ENCODE measurements at regions not wholly inside any gene's neighbourhood (a gene's known extent, or its start where the extent isn't known, plus 50 kb on each side); places are given as distances from the start of the nearest gene placed in this dataset.
"Not testable (repeated sequence)": the region's sequence is repeated elsewhere in the genome, so short reads cannot be mapped to it uniquely, and the experiment has no call there.

DNA sequence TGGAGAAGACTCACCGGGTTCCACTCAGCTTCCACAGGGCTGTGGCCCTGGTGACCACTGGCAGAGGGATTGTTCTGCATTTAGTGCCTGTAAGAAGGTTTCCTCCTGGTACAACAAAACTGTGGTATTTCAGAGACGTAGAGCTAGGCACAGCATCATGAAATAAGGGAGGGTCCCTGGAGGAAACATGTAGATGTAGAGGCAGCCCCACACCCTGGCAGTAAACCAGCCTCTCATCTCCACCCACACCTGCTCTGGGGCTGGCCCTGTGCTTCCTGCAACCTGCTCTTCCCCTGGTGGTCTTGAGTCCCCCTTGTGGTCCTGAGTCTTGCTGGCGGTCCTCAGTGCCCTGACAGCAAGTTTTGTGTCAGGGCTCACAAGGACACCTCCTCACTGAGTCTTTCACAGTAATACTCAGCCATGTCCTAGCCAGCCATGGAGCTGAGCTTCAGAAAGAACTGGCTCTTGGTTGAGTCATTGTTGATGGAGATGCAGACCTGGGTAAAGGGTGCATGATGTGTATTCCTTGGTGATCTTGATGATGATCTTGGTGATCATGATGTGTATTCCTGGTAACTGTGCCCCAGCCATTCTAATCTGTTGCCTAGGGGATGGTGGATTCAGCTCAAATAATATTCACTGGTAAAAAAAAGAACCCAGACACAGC is 121.8 kb downstream of the OR4M2 start:
- not testable (repeated sequence) for DNase-seq

DNA sequence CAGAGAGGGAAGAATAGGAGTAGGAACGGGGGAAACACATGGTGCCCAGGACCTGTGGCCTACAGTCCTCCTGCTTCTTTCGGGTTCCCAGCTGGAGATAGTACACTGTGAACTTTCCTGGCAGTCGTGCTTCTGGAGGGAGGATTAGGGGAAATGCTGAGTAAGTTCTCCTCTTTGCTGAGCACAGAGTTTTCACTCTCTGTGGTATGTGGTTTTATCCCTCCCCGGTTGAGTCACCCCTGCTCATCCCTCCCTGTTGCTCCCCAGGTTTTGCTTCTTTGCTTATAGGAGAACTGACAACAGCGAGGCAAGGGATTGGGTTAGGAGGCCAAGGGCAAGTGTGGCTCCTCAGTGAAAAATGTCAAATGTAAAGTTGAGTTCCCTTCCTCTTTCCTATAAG is 122.9 kb downstream of the OR4M2 start:
- DNase-seq: not testable (repeated sequence)

DNA sequence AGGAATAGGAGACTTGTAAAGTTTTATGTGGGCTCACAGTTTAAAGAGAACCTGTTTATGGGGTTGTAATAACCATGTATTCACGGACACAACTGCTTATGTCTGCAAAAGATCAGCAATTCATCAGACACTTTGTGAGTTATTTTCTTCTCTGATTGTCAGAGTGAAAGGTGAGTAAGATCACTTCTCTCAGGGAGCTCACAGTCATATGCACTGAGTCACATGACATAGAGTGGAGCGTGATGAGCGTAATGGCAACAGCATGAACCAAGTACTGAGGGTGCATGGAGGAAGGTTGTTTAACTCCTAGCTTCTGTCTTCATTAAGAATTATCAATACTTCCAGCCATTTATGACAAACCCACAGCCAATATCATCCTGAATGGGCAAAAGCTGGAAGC is 128.8 kb downstream of the OR4M2 start:
- not testable (repeated sequence) for DNase-seq

DNA sequence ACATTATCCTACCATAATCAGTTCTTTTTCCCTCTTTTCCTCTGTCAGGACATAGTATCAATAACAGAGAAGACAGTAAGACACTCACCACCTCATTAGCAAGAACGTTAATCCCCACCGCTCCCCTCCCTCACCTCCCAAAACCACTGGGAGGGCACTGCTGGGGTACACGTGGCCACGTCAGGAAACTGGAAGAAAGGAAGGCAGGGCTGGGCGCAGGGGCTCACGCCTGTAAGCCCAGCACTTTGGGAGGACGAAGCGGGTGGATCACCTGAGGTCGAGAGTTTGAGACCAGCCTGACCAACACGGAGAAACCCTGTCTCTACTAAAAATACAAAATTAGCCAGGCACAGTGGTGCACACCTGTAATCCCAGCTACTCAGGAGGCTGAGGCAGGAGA is 142.3 kb downstream of the OR4M2 start:
- DNase-seq: not testable (repeated sequence)

DNA sequence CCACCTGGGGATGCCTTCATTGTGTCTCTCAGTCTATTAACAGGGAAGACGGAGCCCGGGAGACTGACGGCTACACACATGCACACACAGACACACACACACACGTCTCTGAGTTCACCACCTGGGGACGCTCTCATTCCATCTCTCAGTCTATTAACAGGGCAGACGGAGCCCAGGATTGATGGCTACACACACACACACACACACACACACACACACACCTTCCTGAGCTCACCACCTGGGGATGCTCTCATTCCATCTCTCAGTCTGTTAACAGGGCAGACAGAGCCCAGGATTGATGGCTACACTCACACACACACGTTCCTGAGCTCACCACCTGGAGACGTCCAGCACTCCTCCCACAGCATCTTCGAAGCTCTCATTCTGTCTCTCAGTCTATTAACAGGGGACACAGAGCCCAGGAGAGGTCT is 143.9 kb downstream of the OR4M2 start:
- DNase-seq: peak in 1 of 5 experiments; percentile 73

DNA sequence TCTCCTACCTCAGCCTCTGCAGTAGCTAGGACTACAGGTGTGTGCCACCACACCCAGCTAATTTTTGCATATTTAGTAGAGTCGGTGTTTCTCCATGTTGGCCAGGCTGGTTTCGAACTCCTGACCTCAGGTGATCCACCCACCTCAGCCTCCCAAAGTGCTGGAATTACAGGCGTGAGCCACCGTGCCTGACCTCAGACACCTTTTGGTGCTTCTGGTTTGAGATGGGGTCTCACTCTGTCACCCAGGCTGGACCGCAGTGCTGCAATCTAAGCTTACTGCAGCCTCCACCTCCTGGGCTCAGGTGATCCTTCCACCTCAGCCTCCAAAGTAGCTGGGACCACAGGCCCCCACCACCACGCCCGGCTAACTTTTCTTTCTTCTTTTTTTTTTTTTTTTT is 144.6 kb downstream of the OR4M2 start:
- not testable (repeated sequence) for DNase-seq

DNA sequence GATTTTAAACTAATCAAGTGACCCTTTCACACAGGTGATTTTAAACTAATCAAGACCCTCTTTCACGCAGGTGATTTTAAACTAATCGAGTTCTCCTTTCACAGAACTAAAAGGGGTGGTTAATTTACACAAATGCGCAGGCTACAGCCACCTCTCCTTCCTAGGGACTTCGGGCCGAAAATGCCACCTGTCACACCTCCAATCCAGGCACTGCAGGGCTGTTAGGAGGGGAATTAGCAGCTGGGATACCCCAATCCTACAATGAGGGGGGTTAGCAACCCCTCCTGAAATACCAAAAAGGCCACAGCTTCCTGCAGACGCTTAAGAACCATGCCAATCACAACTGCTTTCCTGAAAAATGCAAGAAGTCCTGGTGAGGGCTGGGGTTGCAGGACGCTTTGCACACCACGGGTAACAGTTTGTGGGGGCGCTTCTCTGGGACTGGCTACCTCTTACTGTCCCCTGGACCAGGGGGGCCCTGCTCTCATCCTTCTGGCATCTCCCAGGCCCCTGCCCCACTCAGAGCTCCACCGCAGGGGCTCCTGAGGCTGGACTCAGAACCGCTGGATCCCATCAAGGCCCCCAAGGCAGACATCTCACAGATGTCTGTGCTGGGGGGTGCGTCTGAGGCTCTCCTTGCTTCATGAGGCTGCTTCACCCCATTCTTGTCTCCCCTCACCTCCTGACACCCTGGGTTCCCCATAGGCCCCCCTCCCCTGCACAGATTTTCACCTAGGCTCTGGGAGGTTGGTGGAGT is 145.9 kb downstream of the OR4M2 start:
- DNase-seq: no peak

DNA sequence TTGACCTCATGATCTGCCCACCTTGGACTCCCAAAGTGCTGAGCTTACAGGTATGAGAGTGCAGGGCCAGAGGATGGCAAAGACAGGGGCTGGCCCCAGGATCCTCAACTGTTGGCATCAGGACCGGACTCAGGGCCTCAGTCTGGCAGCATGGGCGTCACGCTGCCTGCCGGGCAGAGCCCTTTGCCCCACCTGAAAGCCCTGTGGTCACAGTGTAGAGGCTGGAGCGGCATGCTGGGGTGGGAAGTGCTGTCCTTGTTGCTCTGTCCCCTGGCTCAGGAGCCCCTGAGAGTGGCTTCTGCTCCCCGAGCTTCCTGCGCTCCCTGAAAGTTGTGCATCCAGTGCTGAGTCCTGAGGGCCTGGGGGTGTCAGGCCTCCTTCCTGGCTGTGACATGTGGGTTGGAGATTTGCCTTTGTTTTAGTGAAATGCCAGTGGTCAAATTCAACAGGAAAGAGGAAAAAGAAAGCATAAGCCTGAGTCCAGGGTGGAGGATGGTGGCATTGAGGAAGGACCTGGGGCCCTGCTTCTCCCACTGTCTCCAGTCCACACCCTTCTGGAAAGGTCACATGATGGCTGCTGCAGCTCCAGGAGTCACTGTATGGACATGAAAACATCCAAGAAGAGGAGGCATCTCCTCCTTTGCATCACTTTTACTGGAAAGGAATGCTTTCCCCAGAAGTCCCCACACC is 147.2 kb downstream of the OR4M2 start:
- DNase-seq: no peak

DNA sequence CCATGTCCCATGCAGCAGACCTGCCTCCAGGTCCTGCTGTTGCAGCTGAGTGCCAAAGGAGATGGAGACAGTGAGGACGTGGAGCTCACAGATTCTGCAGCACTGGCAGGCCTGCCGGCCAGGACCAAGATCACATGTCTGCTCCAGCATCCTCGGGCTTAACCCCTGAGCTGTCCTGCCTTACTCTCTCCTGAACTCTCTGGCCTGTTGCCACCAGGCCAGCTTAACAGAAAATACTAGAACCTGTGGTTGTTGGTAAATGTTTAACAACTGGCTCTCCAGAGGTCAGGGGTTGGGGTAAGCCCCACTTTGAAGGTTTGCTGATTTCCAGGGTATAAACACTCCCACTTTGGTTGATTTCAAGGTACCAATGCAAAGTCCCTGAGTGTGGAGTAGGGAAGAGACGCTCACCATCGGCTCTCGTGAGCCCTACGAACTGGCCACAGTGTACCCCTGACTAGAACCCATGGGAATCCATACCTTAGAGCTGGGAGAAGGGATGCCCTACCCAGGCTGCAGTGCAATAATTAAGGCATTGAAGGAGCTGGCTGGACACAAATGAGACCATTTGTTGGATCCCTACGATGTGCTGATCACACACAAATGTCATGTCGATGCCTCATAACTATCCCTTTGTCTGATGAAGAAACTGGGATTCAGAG is 147.9 kb downstream of the OR4M2 start:
- no peak for DNase-seq

DNA sequence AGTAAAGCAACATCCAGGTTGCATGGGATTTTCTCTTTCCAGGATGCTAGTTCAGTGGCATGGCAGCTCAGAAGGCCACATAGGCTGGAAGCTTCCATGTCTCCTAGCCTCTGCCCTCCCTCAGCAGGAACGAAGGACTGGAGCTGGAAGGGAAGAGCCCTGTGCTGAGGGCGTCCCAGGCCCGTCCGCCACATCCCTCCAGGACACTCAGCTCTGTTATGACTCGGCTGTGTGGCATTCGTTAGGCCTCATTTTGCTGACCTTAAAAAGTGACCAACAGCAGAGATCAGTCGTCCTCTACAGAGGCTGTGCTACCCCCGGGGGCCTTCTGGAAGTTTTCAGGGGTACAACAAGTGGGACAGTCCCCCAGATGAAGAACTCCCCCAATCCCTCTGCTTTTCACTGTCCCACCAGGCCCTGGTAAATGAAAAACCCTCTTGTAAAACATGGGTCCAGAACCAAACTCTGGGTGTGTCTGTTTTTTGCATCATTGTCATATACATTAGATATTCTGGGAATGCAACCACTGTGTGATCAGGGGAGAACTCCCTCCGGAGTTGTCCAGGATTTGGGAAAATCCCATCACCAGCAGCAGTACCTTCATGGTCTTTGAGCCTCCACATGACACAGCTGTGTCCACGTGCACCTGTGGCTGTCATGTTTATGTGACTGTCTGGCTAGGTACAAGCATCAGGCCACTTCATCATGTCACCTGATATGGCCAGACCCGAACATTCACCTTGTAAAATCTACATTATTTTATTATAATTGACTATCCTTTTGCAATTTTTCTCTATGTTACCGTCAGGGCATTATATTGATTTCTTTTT is 149.9 kb downstream of the OR4M2 start:
- no peak for DNase-seq

DNA sequence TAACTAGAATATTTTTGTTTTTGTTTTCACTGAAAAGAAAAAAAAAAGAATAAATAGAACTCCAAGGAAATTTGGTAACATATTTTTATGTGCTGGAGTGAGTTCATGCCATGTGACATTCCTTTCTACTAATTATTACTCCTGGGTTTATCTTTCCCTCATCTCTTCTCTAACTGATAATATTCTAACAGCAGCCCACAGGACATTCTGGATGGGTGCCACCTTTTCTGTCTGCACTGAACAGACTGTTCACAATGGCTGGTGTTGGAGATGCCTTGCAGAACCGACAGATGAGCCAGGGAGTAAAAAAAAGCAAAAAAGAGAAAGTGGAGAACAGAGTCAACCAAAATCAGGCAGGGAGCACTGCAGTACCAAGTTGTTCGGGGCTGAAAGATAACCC is 151.3 kb downstream of the OR4M2 start:
- DNase-seq: no peak

DNA sequence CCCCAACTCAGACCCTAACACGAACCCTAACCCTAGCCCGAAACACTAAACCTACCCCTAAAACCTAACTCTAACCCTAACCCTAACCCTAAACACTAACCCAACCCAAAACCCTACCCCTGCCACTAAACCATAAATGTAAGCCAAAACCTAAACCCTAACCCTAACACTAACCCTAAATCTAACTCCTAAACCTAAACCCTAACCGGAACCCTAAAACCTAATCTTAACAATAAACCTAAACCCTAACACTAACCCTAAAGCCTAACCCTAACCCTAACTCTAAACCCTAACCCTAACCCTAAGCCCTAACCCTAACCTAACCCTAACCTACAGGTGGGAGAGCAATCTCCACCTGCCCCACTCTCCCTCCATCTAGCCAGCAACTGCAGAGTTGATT is 152.3 kb downstream of the OR4M2 start:
- DNase-seq: no peak

DNA sequence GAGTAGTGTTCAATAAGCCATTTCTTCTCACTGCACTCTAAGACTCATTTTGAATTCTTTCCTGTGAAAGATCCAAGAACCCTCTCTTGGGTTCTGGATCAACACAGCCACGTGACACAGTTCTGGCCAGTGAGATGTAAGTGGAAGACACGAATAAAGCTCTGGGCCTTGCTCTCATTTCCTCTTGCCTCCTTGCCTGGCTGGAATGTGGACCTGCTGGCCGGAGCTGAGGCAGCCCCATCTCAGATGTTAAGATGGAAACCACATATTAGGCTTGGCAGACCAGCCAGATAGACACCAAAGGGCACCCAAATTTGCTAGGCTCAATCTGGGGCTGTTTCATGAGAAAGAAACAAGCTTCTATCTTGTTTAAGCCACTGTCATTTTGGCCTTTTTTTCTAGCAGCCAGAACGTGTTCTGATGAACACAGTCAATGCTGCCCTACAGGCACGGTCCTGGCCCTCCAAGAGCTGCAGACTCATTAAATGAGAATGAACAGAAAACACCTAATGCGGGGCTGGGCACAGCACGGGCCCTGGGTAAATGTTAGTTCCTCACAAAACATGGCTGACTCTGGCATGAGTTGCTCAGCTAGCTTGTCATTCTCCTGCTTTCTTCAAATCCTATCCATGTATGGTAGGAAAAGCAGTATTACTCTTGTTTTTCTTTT is 155.1 kb downstream of the OR4M2 start:
- not testable (repeated sequence) for DNase-seq

DNA sequence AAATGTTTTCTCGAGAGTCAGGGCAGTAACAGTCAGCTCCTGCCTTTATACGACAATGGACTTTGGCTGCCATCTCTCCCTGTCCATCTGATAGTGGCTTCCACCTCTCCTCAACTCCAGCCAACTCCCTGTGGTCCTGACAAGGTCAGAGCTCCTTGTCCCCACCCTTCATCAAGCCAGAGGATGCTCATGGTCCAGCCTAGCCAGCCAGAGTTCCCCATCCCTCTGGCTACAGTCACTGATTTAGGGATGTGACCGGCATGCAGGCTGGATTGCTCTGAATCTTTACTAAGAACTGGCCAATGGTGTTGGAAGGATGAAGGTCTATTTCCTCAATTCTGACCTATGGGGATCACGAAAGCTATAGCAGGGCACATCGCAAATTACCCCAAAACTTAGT is 156.1 kb downstream of the OR4M2 start:
- DNase-seq: no peak

DNA sequence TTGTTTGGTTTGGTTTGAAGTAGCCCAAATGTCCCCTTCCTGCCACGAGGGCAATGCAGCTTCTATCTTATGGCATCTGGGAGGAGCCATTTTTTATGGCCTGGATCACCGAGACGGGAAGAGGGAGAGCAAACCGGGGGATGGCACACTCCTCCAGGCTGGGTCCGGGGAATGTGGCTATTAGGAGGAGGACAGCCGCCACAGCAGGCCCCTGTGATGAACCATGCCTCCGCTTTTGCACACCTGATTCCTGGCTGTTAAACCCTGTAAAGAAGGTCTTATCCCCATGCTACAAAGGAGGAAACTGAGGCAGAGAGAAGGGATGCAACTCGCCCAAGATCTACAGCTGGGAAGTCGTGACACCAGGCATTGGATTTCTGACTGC is 157.6 kb downstream of the OR4M2 start:
- no peak for DNase-seq

DNA sequence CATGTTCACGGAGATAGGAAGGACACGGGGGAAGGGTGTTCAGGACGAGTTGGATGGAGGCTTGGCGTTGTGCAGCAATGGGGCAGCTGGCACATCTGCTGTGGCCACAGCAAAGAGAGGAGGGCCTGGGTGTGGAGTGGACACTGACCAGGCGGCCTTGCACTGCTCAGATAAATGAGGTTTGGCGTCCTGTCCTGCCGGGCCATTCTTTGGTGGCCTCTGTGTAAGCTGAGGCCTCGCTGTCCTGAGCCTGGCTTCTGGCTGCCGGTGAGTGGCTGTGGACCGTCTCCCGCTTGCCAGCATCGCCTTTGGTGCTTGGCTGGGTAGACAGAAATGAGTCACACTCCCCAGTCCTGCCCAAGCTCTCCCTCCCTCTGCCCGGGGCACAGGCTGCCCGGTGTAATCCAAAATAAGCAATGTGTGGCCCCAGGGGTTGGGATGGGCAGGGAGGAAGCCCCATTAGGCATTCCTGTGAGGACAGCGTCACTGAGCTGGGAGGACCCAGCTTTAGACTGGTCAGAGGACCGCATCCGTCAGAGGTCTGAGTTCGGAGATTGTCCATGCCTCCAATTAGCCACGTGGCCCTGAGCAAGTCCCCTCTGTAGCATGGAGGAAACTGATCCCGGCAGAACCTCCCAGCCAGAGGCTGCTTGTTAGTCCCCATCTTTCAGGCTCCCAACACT is 158.1 kb downstream of the OR4M2 start:
- DNase-seq: not testable (repeated sequence)

DNA sequence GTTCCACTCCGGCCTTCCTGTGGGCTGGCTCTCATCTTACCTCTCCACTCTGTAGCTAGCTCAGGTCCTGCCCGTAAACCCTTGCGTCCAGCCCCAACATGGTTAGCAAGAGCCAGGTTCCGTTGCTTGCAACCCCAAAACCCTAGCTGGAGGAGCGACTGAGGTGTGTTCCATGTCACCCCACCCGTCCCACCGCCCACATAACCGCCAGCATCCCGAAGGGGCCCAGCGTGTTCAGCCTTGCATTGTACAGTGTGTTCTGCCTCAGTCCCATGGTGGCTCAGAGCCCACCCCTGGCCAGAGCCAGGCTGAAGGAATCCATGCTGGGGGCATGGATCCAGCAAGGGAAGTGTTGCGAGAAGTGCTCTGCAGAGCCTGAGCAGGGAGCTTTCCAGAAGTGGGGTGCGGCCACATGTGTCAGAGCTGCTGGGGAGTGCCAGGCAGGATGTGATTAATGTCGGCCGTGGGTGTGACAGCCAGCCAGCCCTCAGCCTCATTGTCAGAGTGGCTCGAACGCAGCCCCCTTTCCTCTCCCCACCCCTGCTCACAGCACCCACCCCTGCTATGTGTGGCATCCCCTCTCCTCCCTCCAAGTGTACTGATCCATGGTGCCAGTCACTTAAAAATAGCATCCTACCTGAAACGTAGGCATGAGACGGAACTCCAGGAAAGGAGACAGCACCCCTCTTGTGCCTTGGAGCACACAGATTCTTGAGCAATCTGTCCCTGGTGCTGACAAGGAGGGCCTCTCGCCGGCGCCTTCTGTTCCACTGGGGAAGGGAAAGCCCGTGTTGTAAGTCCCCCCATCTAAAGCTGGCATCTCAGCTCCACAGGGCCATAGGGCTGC is 158.9 kb downstream of the OR4M2 start:
- not testable (repeated sequence) for DNase-seq

DNA sequence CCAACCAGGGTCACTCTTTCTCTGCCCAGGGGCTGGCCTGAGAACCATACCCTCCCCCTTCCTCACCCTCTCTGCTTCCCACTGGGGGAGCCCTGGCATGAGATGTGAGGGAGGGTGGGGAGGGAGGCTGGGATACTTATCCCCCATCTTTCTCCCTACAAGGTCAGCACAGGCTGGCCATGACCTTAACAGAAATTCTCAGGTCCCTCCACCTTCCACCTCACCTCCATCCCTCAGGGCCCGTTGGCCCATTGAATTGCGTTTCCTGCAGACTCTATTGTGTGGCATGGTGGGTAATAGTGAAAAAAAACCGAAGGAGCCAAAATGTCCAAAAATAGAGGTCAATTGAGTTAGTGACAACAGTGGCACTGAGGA is 159.5 kb downstream of the OR4M2 start:
- DNase-seq: no peak

DNA sequence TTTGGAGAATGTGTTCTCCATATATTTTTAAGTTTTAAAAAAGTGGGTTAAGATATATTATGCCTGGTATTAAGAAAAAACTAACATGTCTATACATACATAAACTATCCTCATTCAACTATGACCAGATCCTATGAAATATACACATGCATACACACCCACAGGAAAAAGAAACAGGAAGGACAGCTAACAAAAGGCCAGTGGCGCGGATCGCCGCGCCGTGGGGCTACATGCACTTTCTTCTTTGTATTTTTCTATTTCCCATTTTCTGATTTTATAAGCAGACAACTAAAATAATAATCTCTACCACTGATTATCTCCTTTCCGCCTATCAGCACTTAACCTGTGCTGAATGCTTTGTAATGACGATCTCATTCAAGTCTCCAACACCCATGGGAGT is 160.1 kb downstream of the OR4M2 start:
- no peak for DNase-seq

DNA sequence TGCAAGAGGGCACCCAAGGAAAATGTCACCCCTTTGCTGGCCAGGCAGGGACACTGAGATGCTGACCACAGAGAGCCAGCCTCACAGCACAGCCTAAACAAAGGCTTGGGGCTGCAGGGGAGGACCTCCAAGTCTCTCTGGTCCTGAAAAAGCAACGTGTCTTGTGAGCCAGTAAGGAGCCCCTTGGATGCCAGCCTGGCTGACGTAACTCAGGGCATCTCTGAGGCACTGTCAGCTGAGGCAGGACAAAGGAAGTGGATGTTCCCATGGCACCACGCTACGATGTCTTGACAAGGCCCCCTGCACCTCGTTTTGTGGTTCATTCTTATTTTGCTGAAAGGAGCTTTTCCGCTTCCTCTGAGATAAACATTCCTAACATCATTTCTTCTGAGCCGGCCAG is 160.7 kb downstream of the OR4M2 start:
- no peak for DNase-seq
